Mammary epithelial cell (primary cell): ENCODE measurements at regions not wholly inside any gene's neighbourhood (a gene's known extent, or its start where the extent isn't known, plus 50 kb on each side); places are given as distances from the start of the nearest gene placed in this dataset.
"Not testable (repeated sequence)": the region's sequence is repeated elsewhere in the genome, so short reads cannot be mapped to it uniquely, and the experiment has no call there.

Experiments used
- CTCF ChIP-seq, 2 donors: IDR thresholded peaks in 1 of 2; conservative IDR thresholded peaks in 1 of 2; 2 replicates each; pipeline ENCODE4 v1.5.1; 2011 to 2012; ENCODE audit warnings: inconsistent platforms in 2 of 2, low read length in 2 of 2, mild to moderate bottlenecking in 2 of 2, control low read depth in 1 of 2, low read depth in 1 of 2; ENCODE audit not compliant: insufficient read depth in 1 of 2; ENCODE audit errors: extremely low read depth in 1 of 2
- EZH2 ChIP-seq: IDR thresholded peaks from 2 replicates; pipeline ENCODE4 v1.6.1; 2012; ENCODE audit warnings: low read length, inconsistent platforms, borderline replicate concordance

DNA sequence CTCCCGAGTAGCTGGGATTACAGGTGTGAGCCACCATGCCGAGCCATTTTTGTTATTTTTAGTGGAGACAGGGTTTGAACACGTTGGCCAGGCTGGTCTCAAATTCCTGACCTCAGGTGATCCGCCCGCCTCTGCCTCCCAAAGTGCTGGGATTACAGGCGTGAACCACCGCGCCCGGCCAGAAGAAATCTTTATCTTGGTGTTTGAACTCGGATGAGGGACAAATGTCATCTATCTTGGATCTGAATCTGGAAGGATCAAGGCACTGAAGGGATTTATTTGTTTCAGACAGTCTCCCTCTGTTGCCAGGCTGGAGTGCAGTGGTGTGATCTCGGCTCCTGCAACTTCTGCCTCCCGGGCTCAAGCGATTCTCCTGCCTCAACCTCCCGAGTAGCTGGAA, 133.5 kb upstream of the ALDH3B2 start:
- TF ChIP-seq EZH2; CTCF (conservative IDR thresholded peaks at IDR 0.05 in 1 of 2, IDR thresholded peaks at IDR 0.05 in 1 of 2; ENCODE audit: extremely low read depth in 1 of 2, insufficient read depth in 1 of 2, low read depth in 1 of 2, low read length in 2 of 2): not testable (repeated sequence)
